ENCODE measurements at regions not wholly inside any gene's neighbourhood (a gene's known extent, or its start where the extent isn't known, plus 50 kb on each side); places are given as distances from the start of the nearest gene placed in this dataset.

DNA sequence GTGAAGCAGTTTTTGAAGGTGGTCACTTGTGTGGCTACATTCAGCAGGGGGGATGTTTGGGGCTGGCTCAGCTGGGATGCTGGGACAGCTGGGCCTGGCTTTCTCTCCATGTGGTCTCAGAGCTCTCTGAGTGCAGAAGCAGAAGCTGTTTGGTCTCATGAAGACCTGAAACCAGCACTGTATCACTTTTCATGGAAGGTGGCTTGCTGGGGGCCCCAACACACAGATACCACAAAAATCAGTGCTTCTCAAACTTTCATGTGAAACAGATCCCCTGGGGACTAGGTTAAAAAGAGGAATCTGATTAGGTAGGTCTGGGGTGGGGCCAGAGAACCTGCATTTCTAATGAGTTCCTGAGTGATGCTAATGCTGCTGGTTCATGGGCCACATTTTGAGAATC, 347.3 kb downstream of the DHX35 start:
- Histone ChIP-seq H3K4me2 (ENCODE audit: low read length) (peak overlapping the region; percentile 42), H3K9me3 (ENCODE audit: insufficient read depth, low read length) (peaks cover 11% of the 10 kb centered on the region), H3K4me3 (ENCODE audit: low read length) (no peak overlapping the region), H3K9ac (ENCODE audit: low read length) (no peak overlapping the region), H4K20me1 (ENCODE audit: insufficient read depth, low read length) (no peaks in the 10 kb centered on the region), H3K36me3 (replicated peaks; ENCODE audit: low read depth, low read length) (peaks cover 5% of the 10 kb centered on the region), H3K27ac (ENCODE audit: low read length) (peak overlapping the region; percentile 28), H2AFZ (ENCODE audit: low read depth, low read length) (peak overlapping the region; percentile 9; the same call in 1 of the 2 replicates), H3K27me3 (ENCODE audit: low read depth, low read length) (peaks cover 30% of the 10 kb centered on the region), H3K4me1 (ENCODE audit: low read length) (peaks cover 25% of the 10 kb centered on the region), H3K79me2 (ENCODE audit: low read length) (no peaks in the 10 kb centered on the region)
- TF ChIP-seq EZH2phosphoT487 (IDR thresholded peaks at IDR 0.05; ENCODE audit: low read depth), result no peak
- TF ChIP-seq, protein P1, sequence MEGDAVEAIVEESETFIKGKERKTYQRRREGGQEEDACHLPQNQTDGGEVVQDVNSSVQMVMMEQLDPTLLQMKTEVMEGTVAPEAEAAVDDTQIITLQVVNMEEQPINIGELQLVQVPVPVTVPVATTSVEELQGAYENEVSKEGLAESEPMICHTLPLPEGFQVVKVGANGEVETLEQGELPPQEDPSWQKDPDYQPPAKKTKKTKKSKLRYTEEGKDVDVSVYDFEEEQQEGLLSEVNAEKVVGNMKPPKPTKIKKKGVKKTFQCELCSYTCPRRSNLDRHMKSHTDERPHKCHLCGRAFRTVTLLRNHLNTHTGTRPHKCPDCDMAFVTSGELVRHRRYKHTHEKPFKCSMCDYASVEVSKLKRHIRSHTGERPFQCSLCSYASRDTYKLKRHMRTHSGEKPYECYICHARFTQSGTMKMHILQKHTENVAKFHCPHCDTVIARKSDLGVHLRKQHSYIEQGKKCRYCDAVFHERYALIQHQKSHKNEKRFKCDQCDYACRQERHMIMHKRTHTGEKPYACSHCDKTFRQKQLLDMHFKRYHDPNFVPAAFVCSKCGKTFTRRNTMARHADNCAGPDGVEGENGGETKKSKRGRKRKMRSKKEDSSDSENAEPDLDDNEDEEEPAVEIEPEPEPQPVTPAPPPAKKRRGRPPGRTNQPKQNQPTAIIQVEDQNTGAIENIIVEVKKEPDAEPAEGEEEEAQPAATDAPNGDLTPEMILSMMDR (IDR thresholded peaks at IDR 0.05; ENCODE audit: low read depth, low read length), result no peak

DNA sequence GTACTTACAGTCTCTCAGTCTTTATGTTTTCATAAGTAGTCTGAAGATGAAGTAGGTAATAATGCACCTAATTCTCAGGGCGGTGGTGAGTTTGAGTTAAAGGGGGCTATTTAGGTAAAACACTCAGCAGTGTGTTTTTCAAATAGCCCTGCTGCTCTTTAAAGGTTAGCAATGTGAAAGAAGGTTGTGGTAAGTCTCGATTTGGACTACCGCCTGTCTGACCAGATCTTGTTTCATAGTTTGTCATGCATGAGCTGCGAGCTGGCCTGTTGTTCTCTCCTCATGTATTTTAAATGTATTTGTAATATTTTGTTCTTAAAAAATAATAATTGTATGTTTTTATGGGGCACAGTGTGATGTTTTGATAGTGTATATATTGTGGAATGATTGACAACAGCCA, 340.2 kb downstream of the DHX35 start:
- H3K27me3 ChIP-seq (ENCODE audit: low read depth, low read length), result 0 out of 2 replicates have a peak, but pooled peaks cover 2% of the 10 kb centered on the region
- no peaks in the 10 kb centered on the region for H3K36me3 ChIP-seq (replicated peaks; ENCODE audit: low read depth, low read length)
- TF ChIP-seq, protein P1 (IDR thresholded peaks at IDR 0.05; ENCODE audit: low read depth, low read length), result no peak
- no peak for TF ChIP-seq EZH2phosphoT487 (IDR thresholded peaks at IDR 0.05; ENCODE audit: low read depth)
- H3K4me2 ChIP-seq (ENCODE audit: low read length), result no peak overlapping the region
- H3K4me1 ChIP-seq (ENCODE audit: low read length), result no peaks in the 10 kb centered on the region
- H3K4me3 ChIP-seq (ENCODE audit: low read length), result no peak overlapping the region
- no peak overlapping the region for H3K27ac ChIP-seq (ENCODE audit: low read length)
- H3K79me2 ChIP-seq (ENCODE audit: low read length), result no peaks in the 10 kb centered on the region
- no peak overlapping the region for H2AFZ ChIP-seq (ENCODE audit: low read depth, low read length)
- H3K9ac ChIP-seq (ENCODE audit: low read length), result no peak overlapping the region
- 0 out of 2 replicates have a peak, but pooled peaks cover under 1% of the 10 kb centered on the region for H3K9me3 ChIP-seq (ENCODE audit: insufficient read depth, low read length)
- no peaks in the 10 kb centered on the region for H4K20me1 ChIP-seq (ENCODE audit: insufficient read depth, low read length)

DNA sequence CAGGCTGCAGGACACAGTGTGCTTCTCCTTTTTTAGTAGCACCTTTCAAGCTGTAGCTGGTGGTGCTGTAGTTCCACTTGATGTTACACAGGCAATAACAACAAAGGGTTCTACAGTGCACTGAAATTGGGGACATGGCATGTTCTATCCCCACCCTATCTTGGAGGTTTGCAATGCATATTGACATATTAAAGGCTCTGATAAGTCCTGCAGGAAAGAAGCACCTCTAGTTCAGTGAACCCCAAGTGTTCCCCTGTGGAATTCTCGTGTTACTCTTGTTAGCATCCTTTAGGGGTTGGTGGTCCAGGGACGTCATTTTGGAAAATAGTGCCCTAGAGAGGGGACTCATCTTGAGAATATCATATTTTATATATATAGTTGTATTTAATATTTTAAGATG, 337.6 kb downstream of the DHX35 start:
- no peak overlapping the region for H3K9ac ChIP-seq (ENCODE audit: low read length)
- no peaks in the 10 kb centered on the region for H4K20me1 ChIP-seq (ENCODE audit: insufficient read depth, low read length)
- H3K9me3 ChIP-seq (ENCODE audit: insufficient read depth, low read length), result no peaks in the 10 kb centered on the region
- no peak overlapping the region for H2AFZ ChIP-seq (ENCODE audit: low read depth, low read length)
- H3K27ac ChIP-seq (ENCODE audit: low read length), result no peak overlapping the region
- TF ChIP-seq, protein P1 (IDR thresholded peaks at IDR 0.05; ENCODE audit: low read depth, low read length), result no peak
- TF ChIP-seq EZH2phosphoT487 (IDR thresholded peaks at IDR 0.05; ENCODE audit: low read depth), result no peak
- no peaks in the 10 kb centered on the region for H3K4me1 ChIP-seq (ENCODE audit: low read length)
- no peak overlapping the region for H3K4me2 ChIP-seq (ENCODE audit: low read length)
- no peaks in the 10 kb centered on the region for H3K36me3 ChIP-seq (replicated peaks; ENCODE audit: low read depth, low read length)
- H3K27me3 ChIP-seq (ENCODE audit: low read depth, low read length), result 0 out of 2 replicates have a peak, but pooled peaks cover 2% of the 10 kb centered on the region
- H3K79me2 ChIP-seq (ENCODE audit: low read length), result no peaks in the 10 kb centered on the region
- no peak overlapping the region for H3K4me3 ChIP-seq (ENCODE audit: low read length)

DNA sequence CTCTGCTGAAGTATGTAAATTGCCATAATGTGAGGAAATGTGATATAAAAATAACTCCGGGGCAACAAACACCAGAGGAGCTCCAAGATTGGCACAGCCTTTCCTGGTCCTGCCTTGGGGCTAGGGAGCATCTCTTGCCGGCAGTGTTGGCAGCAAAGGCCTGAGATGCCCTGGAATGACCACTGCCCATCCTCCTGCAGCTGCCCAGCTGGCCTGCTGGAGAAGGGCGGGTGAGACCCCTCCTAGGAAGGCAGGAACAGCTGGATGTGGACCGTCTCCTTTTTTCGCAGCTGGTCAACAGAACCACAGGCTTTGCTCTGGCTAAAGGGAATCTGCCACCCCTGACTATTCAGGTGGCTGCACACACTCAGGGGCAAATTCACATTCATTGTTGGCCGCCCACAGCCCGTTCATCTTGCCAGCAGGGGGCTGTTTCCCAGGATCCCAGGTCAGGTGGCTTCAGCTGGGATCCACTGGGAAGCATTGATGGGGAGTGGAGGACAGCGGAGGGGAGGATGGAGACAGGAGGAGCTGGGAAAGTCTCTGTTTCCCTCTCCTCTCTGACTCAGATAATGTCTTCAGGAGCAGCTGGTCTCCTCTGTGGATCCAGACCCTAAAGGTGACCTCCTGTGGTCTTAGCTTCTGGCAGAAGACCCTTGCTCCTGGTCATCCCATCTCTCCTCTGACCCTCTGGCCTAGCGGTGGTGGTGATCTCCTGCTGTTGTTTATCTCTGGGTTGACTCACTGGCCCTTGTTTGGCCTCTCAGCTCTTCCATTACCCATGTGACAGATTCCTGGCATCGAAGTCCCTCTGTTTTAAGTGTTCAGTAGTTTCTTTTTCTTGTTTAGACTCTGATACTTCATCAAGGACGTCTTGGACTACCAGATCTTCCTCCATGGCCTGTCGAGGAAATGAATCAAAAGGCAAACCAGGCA, 336.7 kb downstream of the DHX35 start:
- Histone ChIP-seq H3K4me2 (ENCODE audit: low read length) (no peak overlapping the region), H2AFZ (ENCODE audit: low read depth, low read length) (no peak overlapping the region), H3K4me3 (ENCODE audit: low read length) (no peak overlapping the region), H3K27me3 (ENCODE audit: low read depth, low read length) (0 out of 2 replicates have a peak, but pooled peaks cover 2% of the 10 kb centered on the region), H3K79me2 (ENCODE audit: low read length) (no peaks in the 10 kb centered on the region), H3K9ac (ENCODE audit: low read length) (no peak overlapping the region), H4K20me1 (ENCODE audit: insufficient read depth, low read length) (no peaks in the 10 kb centered on the region), H3K27ac (ENCODE audit: low read length) (no peak overlapping the region), H3K4me1 (ENCODE audit: low read length) (no peaks in the 10 kb centered on the region), H3K36me3 (replicated peaks; ENCODE audit: low read depth, low read length) (no peaks in the 10 kb centered on the region), H3K9me3 (ENCODE audit: insufficient read depth, low read length) (no peaks in the 10 kb centered on the region)
- TF ChIP-seq, protein P1 (IDR thresholded peaks at IDR 0.05; ENCODE audit: low read depth, low read length), result no peak
- TF ChIP-seq EZH2phosphoT487 (IDR thresholded peaks at IDR 0.05; ENCODE audit: low read depth), result no peak
